GM23248 (cell line): ENCODE measurements at regions not wholly inside any gene's neighbourhood (a gene's known extent, or its start where the extent isn't known, plus 50 kb on each side); places are given as distances from the start of the nearest gene placed in this dataset.
A peak's percentile ranks its signal among the peaks of the same experiment; 100 is the strongest.
"Not testable (repeated sequence)": the region's sequence is repeated elsewhere in the genome, so short reads cannot be mapped to it uniquely, and the experiment has no call there.

Experiments
- DNase-seq: peaks from one replicate; pipeline ENCODE4 v3.0.0-alpha.2; 2015
- H2AFZ ChIP-seq: fragments of 200-600 bp; sonication (generic); 2 replicates; pipeline ENCODE4 v1.6.1; 2016; ENCODE audit warnings: antibody characterized with exemption
- H3F3A ChIP-seq: fragments of 200-600 bp; sonication (generic); 2 replicates; pipeline ENCODE4 v1.6.1; 2016; ENCODE audit warnings: mild to moderate bottlenecking, antibody characterized with exemption, mixed run types; ENCODE audit not compliant: insufficient read depth
- H3K27ac ChIP-seq: fragments of 200-600 bp; sonication (generic); 2 replicates; pipeline ENCODE4 v1.5.1; 2016; ENCODE audit warnings: mild to moderate bottlenecking
- H3K27me3 ChIP-seq: fragments of 200-600 bp; sonication (generic); replicated peaks from 2 replicates; pipeline ENCODE4 v1.6.1; 2016; ENCODE audit warnings: mild to moderate bottlenecking; ENCODE audit not compliant: insufficient read depth
- H3K36me3 ChIP-seq: fragments of 200-600 bp; sonication (generic); 2 replicates; pipeline ENCODE4 v1.6.1; 2016; ENCODE audit warnings: low read depth, mild to moderate bottlenecking
- H3K4me1 ChIP-seq: fragments of 200-600 bp; sonication (generic); 2 replicates; pipeline ENCODE4 v1.6.1; 2016; ENCODE audit warnings: mild to moderate bottlenecking; ENCODE audit not compliant: insufficient read depth
- H3K4me2 ChIP-seq: fragments of 200-600 bp; sonication (generic); one replicate; pipeline ENCODE4 v1.6.1; 2016; ENCODE audit warnings: mild to moderate bottlenecking; ENCODE audit not compliant: unreplicated experiment
- H3K4me3 ChIP-seq: fragments of 200-600 bp; sonication (generic); 2 replicates; pipeline ENCODE4 v1.5.1; 2016; ENCODE audit warnings: mild to moderate bottlenecking
- H3K79me2 ChIP-seq: fragments of 200-600 bp; sonication (generic); 2 replicates; pipeline ENCODE4 v1.6.1; 2016; ENCODE audit warnings: mild to moderate bottlenecking; ENCODE audit not compliant: insufficient read depth
- H3K9ac ChIP-seq: fragments of 200-600 bp; sonication (generic); 2 replicates; pipeline ENCODE4 v1.6.1; 2016; ENCODE audit warnings: mild to moderate bottlenecking
- H3K9me2 ChIP-seq: fragments of 200-600 bp; sonication (generic); 2 replicates; pipeline ENCODE4 v1.6.1; 2016; ENCODE audit warnings: mixed run types, mild to moderate bottlenecking, moderate library complexity; ENCODE audit not compliant: insufficient read depth
- H3K9me3 ChIP-seq: fragments of 200-600 bp; sonication (generic); one replicate; pipeline ENCODE4 v1.6.1; 2017; ENCODE audit warnings: low read depth
- H4K20me1 ChIP-seq: fragments of 200-600 bp; sonication (generic); 2 replicates; pipeline ENCODE4 v1.6.0; 2016; ENCODE audit not compliant: insufficient read depth
- EZH2 ChIP-seq: fragments of 200-600 bp; sonication (generic); IDR thresholded peaks from 2 replicates; pipeline ENCODE4 v1.6.1; 2018; ENCODE audit warnings: antibody characterized with exemption, mild to moderate bottlenecking; ENCODE audit not compliant: insufficient read depth, poor library complexity, severe bottlenecking
- EZH2phosphoT487 ChIP-seq: fragments of 200-600 bp; sonication (generic); IDR thresholded peaks from 2 replicates; pipeline ENCODE4 v1.6.1; 2018; ENCODE audit warnings: antibody characterized with exemption, moderate library complexity, mild to moderate bottlenecking, low read depth; ENCODE audit not compliant: insufficient read depth
- WGBS, 2 experiments: methylation state at CpG; one replicate each; pipeline ENCODE4 v1.1.6; 2015 to 2017; ENCODE audit warnings: low lambda C conversion rate in 2 of 2, low coverage in 1 of 2; ENCODE audit errors: missing lambda C conversion rate in 2 of 2; 5-methylcytosine and 5-hydroxymethylcytosine counted together
- in situ Hi-C: fragments of 300-500 bp; cut with MboI; formaldehyde crosslinking; loops from 2 replicates; pipeline ENCODE4 v1.15.0; 2020

- no peak overlapping the region for H2AFZ ChIP-seq
- H3K4me2 ChIP-seq: no peak overlapping the region
- no peaks in the 10 kb centered on the region for H3K27me3 ChIP-seq
- TF ChIP-seq EZH2phosphoT487: no peak
- no peak for TF ChIP-seq EZH2
- H3K9me3 ChIP-seq: peaks cover 4% of the 10 kb centered on the region
- peaks cover 10% of the 10 kb centered on the region for H3K4me1 ChIP-seq
- DNase-seq: no peak
- H3K9ac ChIP-seq: no peak overlapping the region
- 95 to 100% methylated on average over 2 of the region's 2 CpGs for WGBS, 2 experiments
- H4K20me1 ChIP-seq: no peaks in the 10 kb centered on the region
- in situ Hi-C loops: no loop called here
- H3K27ac ChIP-seq: no peak overlapping the region
- H3K79me2 ChIP-seq: no peaks in the 10 kb centered on the region
- no peaks in the 10 kb centered on the region for H3F3A ChIP-seq
- no peak overlapping the region for H3K4me3 ChIP-seq
- no peaks in the 10 kb centered on the region for H3K36me3 ChIP-seq
- H3K9me2 ChIP-seq: no peaks in the 10 kb centered on the region
Measured at GRCh38 chr17:13885550-13885949, 183.8 kb upstream of the COX10 start.

DNA sequence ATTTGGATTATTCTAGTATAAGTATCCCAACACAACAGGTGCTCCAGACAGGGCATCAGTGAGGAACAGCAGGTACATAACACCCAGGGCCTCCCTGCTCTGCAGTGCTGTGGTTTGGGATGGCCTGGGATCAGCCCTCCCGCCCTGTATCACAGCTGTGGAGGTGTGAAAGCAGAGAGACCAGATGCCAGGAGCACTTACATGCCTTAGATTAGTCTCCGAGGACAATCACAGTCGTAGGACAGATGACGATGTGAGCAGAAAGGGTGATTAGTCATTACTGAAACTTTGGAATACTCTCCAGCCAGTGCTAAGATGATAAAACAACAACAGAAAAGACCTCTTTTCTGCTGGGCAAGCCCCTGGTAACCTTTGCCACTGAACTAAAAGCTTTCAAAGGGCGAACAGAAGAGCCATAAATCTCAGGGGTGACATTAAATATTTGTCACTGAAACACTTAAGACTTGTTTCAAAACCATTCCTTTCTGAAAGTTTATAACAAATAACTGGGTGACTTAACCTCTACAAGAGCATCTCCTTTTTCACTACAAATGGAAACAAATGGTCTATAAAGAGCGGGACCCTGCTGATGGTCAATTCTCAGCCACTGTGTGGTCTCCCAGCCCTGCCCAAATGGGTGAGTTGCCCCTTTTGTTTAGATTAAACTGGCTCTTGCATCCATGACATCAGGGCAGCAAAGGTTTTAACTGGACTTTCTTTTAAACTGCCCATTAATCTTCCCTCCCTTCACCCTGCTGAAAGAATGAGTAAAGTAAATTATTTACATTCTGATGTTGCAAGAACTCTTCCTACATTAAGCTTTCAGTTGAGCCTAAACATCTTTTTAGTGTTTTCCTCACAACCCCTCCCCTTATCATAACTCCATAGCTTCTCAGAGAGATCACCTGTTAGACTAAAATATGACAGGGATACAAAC, 183.1 kb upstream of the COX10 start:
- Histone ChIP-seq H3K9ac (no peak overlapping the region), H3K4me2 (no peak overlapping the region), H3F3A (no peaks in the 10 kb centered on the region), H3K27me3 (no peaks in the 10 kb centered on the region), H3K4me3 (no peak overlapping the region), H3K36me3 (no peaks in the 10 kb centered on the region), H3K4me1 (peaks cover 10% of the 10 kb centered on the region), H4K20me1 (no peaks in the 10 kb centered on the region), H3K9me2 (no peaks in the 10 kb centered on the region), H2AFZ (no peak overlapping the region), H3K27ac (no peak overlapping the region), H3K79me2 (no peaks in the 10 kb centered on the region), H3K9me3 (peaks cover 4% of the 10 kb centered on the region)
- in situ Hi-C loops: no loop called here
- 56 to 61% methylated on average over 6 of the region's 6 CpGs for WGBS, 2 experiments
- no peak for TF ChIP-seq EZH2phosphoT487
- TF ChIP-seq EZH2: no peak
- peak; percentile 17 for DNase-seq

- no peaks in the 10 kb centered on the region for H3K79me2 ChIP-seq
- no peak overlapping the region for H3K9ac ChIP-seq
- H3K27me3 ChIP-seq: no peaks in the 10 kb centered on the region
- WGBS, 2 experiments: 69 to 70% methylated on average over 7 of the region's 7 CpGs
- no peaks in the 10 kb centered on the region for H3F3A ChIP-seq
- no peak overlapping the region for H3K27ac ChIP-seq
- peak; percentile 18 for DNase-seq
- H3K9me2 ChIP-seq: 0 out of 2 replicates have a peak, but pooled peaks cover 2% of the 10 kb centered on the region
- H2AFZ ChIP-seq: no peak overlapping the region
- no peaks in the 10 kb centered on the region for H4K20me1 ChIP-seq
- no peaks in the 10 kb centered on the region for H3K36me3 ChIP-seq
- in situ Hi-C loops: no loop called here
- TF ChIP-seq EZH2phosphoT487 (no peak), EZH2 (no peak)
- H3K4me1 ChIP-seq: peaks cover 10% of the 10 kb centered on the region
- H3K9me3 ChIP-seq: no peaks in the 10 kb centered on the region
- H3K4me3 ChIP-seq: no peak overlapping the region
- H3K4me2 ChIP-seq: no peak overlapping the region
Measured at GRCh38 chr17:13888056-13888609, 181.2 kb upstream of the COX10 start.

GRCh38 chr17:13908971-13909370, 160.3 kb upstream of the COX10 start:
- H3K27ac ChIP-seq, H3K4me3 ChIP-seq, H3K9ac ChIP-seq, H3K27me3 ChIP-seq, H3K36me3 ChIP-seq, H3K79me2 ChIP-seq, H3K4me2 ChIP-seq, H2AFZ ChIP-seq, in situ Hi-C loops, H3K4me1 ChIP-seq, H3F3A ChIP-seq, H3K9me2 ChIP-seq, H4K20me1 ChIP-seq, H3K9me3 ChIP-seq, DNase-seq: not testable (repeated sequence)
